ENCODE measurements at regions not wholly inside any gene's neighbourhood (a gene's known extent, or its start where the extent isn't known, plus 50 kb on each side); places are given as distances from the start of the nearest gene placed in this dataset.
A peak's percentile ranks its signal among the peaks of the same experiment; 100 is the strongest.

GRCh38 chr4:20318909-20319277 is 67.2 kb downstream of the SLIT2 start:
- TF ChIP-seq FOXM1 (IDR thresholded peaks at IDR 0.05; ENCODE audit: borderline replicate concordance, low read depth) (no peak), CEBPB (IDR thresholded peaks at IDR 0.05) (no peak; the same call in 1 of the 2 replicates), MAX (IDR thresholded peaks at IDR 0.05) (no peak), CREB1 (IDR thresholded peaks at IDR 0.05; ENCODE audit: low read depth) (no peak), TCF12 (IDR thresholded peaks at IDR 0.05; ENCODE audit: low read depth) (no peak), EP300 (IDR thresholded peaks at IDR 0.05; ENCODE audit: borderline replicate concordance) (no peak), RAD21 (IDR thresholded peaks at IDR 0.05; ENCODE audit: low read depth) (no peak)

GRCh38 chr4:20319825-20320612 is 68.3 kb downstream of the SLIT2 start:
- no peak for TF ChIP-seq REST (IDR thresholded peaks at IDR 0.05; ENCODE audit: low read depth)
- TF ChIP-seq FOXM1 (IDR thresholded peaks at IDR 0.05; ENCODE audit: borderline replicate concordance, low read depth) = no peak
- TF ChIP-seq USF1 (IDR thresholded peaks at IDR 0.05) = no peak
- no peak for TF ChIP-seq TEAD4 (IDR thresholded peaks at IDR 0.05)
- TF ChIP-seq EP300 (IDR thresholded peaks at IDR 0.05; ENCODE audit: borderline replicate concordance) = no peak
- TF ChIP-seq YY1 (IDR thresholded peaks at IDR 0.05; ENCODE audit: low read depth) = no peak
- no peak for TF ChIP-seq NFIC (IDR thresholded peaks at IDR 0.05)
- TF ChIP-seq TAF1 (IDR thresholded peaks at IDR 0.05; ENCODE audit: low read depth) = no peak

GRCh38 chr4:20323991-20324390 is 72.3 kb downstream of the SLIT2 start:
- TF ChIP-seq CREB1 (IDR thresholded peaks at IDR 0.05; ENCODE audit: low read depth) (no peak), ZBTB7A (IDR thresholded peaks at IDR 0.05; ENCODE audit: low read depth) (no peak), RAD21 (IDR thresholded peaks at IDR 0.05; ENCODE audit: low read depth) (no peak), MAX (IDR thresholded peaks at IDR 0.05) (no peak)

GRCh38 chr4:20326460-20326859 is 74.8 kb downstream of the SLIT2 start:
- TF ChIP-seq NFIC (IDR thresholded peaks at IDR 0.05) (no peak), MAX (IDR thresholded peaks at IDR 0.05) (no peak), EGR1 (IDR thresholded peaks at IDR 0.05) (no peak), RAD21 (IDR thresholded peaks at IDR 0.05; ENCODE audit: low read depth) (no peak), YY1 (IDR thresholded peaks at IDR 0.05; ENCODE audit: low read depth) (no peak), REST (IDR thresholded peaks at IDR 0.05; ENCODE audit: low read depth) (no peak), TCF12 (IDR thresholded peaks at IDR 0.05; ENCODE audit: low read depth) (no peak), TAF1 (IDR thresholded peaks at IDR 0.05; ENCODE audit: low read depth) (no peak), FOXM1 (IDR thresholded peaks at IDR 0.05; ENCODE audit: borderline replicate concordance, low read depth) (no peak), ZBTB7A (IDR thresholded peaks at IDR 0.05; ENCODE audit: low read depth) (no peak), USF1 (IDR thresholded peaks at IDR 0.05) (no peak), TEAD4 (IDR thresholded peaks at IDR 0.05) (no peak), CEBPB (IDR thresholded peaks at IDR 0.05) (no peak), CREB1 (IDR thresholded peaks at IDR 0.05; ENCODE audit: low read depth) (no peak), EP300 (IDR thresholded peaks at IDR 0.05; ENCODE audit: borderline replicate concordance) (no peak)

GRCh38 chr4:20326977-20327376 is 75.3 kb downstream of the SLIT2 start:
- TF ChIP-seq CREB1 (IDR thresholded peaks at IDR 0.05; ENCODE audit: low read depth) = no peak

- TF ChIP-seq CEBPB (IDR thresholded peaks at IDR 0.05) = peak; percentile 59
- TF ChIP-seq EGR1 (IDR thresholded peaks at IDR 0.05) = no peak
Measured at GRCh38 chr4:20327808-20328207, 76.1 kb downstream of the SLIT2 start.
